ENCODE measurements at regions not wholly inside any gene's neighbourhood (a gene's known extent, or its start where the extent isn't known, plus 50 kb on each side); places are given as distances from the start of the nearest gene placed in this dataset.

GRCh38 chr3:99191186-99191585, 289.7 kb upstream of the DCBLD2 start:
- DNase-seq (ENCODE audit: low spot score): no peak

GRCh38 chr3:99188936-99189335, 287.4 kb upstream of the DCBLD2 start:
- no peak for DNase-seq (ENCODE audit: low spot score)

GRCh38 chr3:99186016-99186415, 284.5 kb upstream of the DCBLD2 start:
- DNase-seq (ENCODE audit: low spot score): no peak

- DNase-seq (ENCODE audit: low spot score): no peak
Measured at GRCh38 chr3:99176169-99176964, 274.9 kb upstream of the DCBLD2 start.

GRCh38 chr3:99175276-99175812, 273.8 kb upstream of the DCBLD2 start:
- DNase-seq (ENCODE audit: low spot score): no peak

GRCh38 chr3:99172736-99173657, 271.5 kb upstream of the DCBLD2 start:
- DNase-seq (ENCODE audit: low spot score): peak; percentile 37

DNA sequence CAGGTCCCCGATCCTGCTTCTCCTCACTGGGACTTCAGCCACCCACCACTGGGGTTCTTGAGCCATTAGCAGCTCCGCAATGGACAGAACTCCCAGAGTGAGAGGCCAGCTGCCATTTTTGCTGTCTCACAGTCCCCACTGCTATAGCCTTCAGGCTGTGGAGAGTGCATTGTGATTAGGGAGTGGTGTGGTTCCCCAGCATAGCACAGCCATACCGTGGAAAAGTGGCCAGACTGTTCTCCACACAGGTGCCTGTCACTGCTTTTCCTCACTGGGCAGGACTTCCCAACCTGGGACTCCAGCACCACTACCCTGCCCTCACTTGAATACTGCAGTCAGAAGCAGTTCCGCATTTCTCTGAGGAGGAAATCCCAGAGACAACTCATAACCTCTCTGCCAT, 270.3 kb upstream of the DCBLD2 start:
- DNase-seq (ENCODE audit: low spot score): no peak

DNA sequence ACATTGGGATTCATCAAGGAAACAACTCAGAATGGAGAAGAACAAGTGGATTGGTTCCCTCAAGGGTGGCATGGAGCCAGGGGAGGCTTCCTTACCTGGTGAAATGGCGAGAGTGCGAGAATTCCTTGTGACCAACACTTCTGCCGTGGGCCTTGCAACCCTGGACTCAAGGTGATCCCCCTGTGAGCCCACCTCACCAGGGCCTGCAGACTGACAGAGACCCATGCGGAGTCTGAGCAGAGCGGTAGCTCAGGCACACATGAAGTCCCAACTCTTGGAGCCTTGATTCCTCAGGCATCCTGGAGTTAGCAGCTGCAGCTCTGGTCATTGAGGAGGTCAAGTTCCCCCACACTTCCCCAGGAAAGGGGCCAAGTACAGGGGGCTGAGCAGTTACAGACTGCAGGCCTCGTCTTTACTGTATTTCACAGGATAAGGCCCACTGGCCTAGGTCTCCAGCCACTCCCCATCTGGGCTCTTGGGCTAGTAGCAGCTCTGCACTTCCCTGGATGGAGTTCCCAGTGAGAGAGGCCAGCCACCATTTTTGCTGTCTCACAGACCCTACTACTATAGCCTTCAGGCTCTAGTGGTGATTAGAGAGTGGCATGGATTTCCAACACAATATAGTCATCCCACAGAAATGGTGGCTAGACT, 269.5 kb upstream of the DCBLD2 start:
- DNase-seq (ENCODE audit: low spot score): no peak

DNA sequence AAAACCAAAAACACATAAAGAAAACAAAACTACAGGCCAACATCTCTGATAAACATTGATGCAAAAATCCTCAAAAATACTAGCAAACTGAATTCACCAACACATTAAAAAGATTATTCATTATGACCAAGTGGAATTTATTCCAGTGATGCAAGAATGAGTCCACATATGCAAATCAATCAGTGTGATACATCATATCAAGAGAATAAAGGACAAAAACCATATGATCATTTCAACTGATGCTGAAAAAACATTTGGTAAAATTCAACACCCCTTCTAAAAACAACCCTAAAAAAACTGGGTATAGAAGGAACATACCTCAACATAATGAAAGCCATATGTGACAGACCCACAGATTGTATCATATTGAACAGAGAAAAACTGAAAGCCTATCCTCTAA, 265.6 kb upstream of the DCBLD2 start:
- DNase-seq (ENCODE audit: low spot score): no peak

- DNase-seq (ENCODE audit: low spot score): no peak
Measured at GRCh38 chr3:99163314-99163713, 261.8 kb upstream of the DCBLD2 start.

GRCh38 chr3:99159220-99159762, 257.8 kb upstream of the DCBLD2 start:
- DNase-seq (ENCODE audit: low spot score): no peak

GRCh38 chr3:99145031-99145430, 243.5 kb upstream of the DCBLD2 start:
- no peak for DNase-seq (ENCODE audit: low spot score)

DNA sequence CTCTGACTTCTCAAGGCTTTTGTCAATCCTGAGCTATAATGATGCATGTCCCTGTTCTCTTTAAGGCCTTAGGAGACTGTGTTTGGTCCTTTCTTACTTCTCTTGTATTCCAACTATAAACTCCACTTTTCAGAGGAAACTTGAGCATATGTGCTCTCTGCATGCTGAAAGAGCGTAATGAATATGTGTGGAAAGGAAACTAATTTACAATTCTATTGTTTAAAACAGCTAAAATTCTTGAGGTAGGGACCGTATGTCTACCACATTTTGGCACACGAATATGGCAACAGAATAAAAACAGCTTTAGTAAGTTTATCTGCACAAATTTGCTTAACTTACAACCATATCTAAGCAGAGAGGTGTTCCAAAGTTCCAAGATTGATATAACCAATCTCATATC, 242.0 kb upstream of the DCBLD2 start:
- DNase-seq (ENCODE audit: low spot score): no peak

DNA sequence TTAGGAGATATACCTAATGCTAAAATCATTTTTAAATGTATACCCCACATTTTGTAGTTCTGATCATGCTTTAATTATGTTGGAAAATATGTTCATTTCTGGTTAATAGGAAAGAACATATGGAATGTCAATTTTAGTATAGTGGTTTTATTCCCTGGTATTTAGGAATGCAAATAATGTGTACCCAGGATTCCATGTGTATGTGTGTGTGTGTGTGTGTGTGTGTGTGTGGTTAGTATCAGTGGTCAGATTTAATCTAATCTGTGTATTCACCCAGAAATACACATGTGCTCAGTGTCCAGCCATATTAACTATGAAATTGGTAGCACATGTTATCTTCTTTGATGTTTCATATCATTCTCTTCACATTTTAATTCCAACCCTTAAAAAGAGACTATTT, 233.5 kb upstream of the DCBLD2 start:
- DNase-seq (ENCODE audit: low spot score): no peak

GRCh38 chr3:99131876-99132275, 230.4 kb upstream of the DCBLD2 start:
- no peak for DNase-seq (ENCODE audit: low spot score)

DNA sequence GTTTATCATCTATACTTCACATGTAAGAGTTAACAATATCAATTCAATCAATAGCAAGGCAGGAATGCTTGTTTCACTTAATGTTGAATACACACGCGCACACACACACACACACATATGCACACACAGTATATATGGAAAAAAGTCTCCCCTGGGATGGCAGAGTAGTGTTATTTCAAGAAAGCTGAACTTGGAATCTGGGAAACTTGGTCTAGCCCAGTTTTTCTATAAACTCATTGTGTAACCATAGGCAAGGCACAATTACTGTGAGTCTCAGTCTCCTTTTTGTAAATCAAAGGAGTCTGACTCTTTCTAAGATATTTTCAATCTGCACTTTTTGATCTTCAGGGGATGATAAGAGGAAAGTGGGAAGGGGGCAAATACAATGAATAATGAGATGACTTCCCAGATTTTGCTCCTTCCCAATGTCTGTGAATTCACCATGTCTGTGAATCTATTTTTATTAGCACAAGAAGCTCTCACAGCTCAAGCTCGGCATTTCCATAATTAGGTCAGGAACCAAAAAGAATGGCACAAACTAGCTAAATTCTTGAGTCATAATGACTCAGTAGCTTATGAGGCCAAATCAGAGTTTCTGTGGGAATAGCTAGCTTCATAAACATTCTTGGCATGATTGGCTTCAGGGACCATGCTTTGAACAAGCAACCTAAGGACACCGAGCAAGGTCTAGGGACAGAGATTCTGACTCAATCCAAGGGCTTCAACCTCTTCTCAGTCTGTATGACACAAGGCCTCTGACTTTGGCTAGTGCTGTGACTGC, 227.4 kb upstream of the DCBLD2 start:
- no peak for DNase-seq (ENCODE audit: low spot score)

DNA sequence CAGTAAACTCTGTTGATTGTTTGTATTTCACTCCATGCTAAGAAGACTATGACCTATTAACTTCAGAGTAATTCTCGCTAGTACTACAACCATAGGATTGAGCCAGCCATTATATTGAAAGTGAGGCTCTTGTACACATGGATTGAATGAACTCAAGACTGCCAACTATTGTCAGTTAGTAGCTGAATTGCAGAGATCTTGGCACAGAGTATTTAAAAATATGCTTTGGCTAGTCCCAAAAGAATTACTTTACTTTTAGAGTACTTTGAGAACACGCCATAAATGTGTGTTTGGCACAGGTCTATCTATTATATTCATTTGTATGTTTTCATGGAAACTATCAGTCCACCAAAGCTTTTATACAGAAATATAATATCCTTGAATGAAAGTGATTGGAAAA, 226.7 kb upstream of the DCBLD2 start:
- DNase-seq (ENCODE audit: low spot score): no peak

- no peak for DNase-seq (ENCODE audit: low spot score)
Measured at GRCh38 chr3:99126316-99126715, 224.8 kb upstream of the DCBLD2 start.

DNA sequence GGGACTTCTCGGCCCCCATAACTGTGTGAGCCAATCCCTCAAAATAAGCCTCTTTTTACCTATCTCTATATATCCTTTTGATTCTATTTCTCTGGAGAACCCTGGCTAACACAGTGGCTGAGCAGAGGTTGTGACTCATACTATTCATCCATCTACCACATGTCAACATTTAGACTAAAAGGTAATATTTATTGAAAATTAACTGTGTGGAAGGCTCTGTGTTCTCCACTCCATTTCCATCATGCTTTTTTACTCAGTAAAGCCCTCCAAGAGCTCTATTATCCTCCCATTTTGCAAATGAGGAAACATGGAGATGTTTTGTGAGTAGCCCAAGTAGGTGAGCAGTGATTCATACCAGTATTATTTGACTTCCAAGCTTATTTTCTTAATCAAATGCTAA, 217.9 kb upstream of the DCBLD2 start:
- DNase-seq (ENCODE audit: low spot score): no peak

DNA sequence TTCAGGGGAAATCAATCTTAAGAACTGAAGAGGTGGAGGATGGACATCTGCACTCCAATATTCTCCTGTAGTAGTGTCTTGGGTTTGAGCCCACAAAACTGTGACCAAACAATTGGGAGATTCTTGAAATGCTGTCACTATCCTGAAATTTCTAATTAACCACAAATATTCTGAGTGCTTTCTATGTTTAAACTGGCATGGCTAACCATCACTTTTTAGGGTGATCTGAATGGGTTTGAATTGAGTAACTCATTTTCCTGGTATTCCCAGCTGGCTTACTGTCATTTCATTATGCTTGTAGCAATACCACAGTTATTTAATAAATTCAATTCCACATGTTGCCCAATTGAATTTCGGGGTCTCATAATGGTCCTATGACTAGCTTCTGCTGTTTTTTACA, 216.9 kb upstream of the DCBLD2 start:
- DNase-seq (ENCODE audit: low spot score): no peak

DNA sequence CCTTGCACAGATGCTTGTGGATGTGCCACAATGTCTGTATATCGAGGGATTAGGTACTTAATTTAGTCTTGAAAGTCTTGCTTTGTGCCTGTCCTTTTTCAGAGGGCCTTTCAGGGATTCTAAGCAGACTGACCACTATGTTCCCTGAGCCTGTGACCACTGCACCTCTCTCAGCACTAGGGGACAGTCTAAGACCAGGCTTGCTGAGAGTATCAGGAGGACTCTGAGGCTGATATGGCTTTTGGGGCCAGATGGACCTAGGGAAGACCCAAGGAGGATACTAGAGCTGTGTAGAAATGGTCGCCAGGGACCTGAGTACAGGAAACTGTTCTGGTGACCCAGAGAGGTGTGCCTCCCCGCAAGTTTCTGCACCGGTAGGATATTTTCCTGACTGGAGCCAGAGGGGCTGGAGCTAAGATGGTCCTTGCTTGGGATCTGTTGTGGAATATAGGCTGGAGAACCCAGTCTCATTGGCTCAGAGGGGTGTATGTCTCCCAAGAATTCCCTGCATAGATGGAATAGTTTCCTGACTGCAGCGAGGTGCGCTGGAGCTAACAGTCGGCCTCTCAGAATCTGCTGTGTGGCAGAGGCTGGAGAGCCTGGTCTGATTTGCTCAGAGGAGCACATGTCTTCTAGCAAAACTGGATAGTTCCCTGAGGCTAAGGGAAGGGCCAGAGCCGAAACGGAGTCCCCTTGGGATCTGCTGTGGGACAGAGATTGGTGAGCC, 213.2 kb upstream of the DCBLD2 start:
- DNase-seq (ENCODE audit: low spot score): no peak
